ENCODE measurements at regions not wholly inside any gene's neighbourhood (a gene's known extent, or its start where the extent isn't known, plus 50 kb on each side); places are given as distances from the start of the nearest gene placed in this dataset.
"Not testable (repeated sequence)": the region's sequence is repeated elsewhere in the genome, so short reads cannot be mapped to it uniquely, and the experiment has no call there.

- WGBS (ENCODE audit: insufficient coverage, low lambda C conversion rate), result no CpG with 5 or more reads among the region's 2 CpGs
- no peak overlapping the region for H3K27ac ChIP-seq (ENCODE audit: low read length)
- H3K36me3 ChIP-seq (ENCODE audit: control insufficient read depth, insufficient read depth, low read length), result no peaks in the 10 kb centered on the region
- no peaks in the 10 kb centered on the region for H3K27me3 ChIP-seq (ENCODE audit: control insufficient read depth, insufficient read depth, low read length)
- DNase-seq, result no peak
- H3K4me1 ChIP-seq (ENCODE audit: control insufficient read depth, insufficient read depth, low read length), result no peaks in the 10 kb centered on the region
- H3K4me3 ChIP-seq (ENCODE audit: low read length), result no peak overlapping the region
- no peaks in the 10 kb centered on the region for H3K9me3 ChIP-seq (ENCODE audit: control insufficient read depth, low read depth, low read length)
These were observed 596.8 kb upstream of the HS3ST5 start for GRCh38 chr6:114939630-114940029.

GRCh38 chr6:114936080-114936479 lies 593.3 kb upstream of the HS3ST5 start:
- H3K36me3 ChIP-seq (ENCODE audit: control insufficient read depth, insufficient read depth, low read length), result no peaks in the 10 kb centered on the region
- H3K4me1 ChIP-seq (ENCODE audit: control insufficient read depth, insufficient read depth, low read length), result no peaks in the 10 kb centered on the region
- H3K9me3 ChIP-seq (ENCODE audit: control insufficient read depth, low read depth, low read length), result peaks cover 3% of the 10 kb centered on the region
- no peaks in the 10 kb centered on the region for H3K27me3 ChIP-seq (ENCODE audit: control insufficient read depth, insufficient read depth, low read length)
- no CpG with 5 or more reads among the region's 1 CpG for WGBS (ENCODE audit: insufficient coverage, low lambda C conversion rate)
- DNase-seq, result no peak
- no peak overlapping the region for H3K4me3 ChIP-seq (ENCODE audit: low read length)
- H3K27ac ChIP-seq (ENCODE audit: low read length), result no peak overlapping the region

DNA sequence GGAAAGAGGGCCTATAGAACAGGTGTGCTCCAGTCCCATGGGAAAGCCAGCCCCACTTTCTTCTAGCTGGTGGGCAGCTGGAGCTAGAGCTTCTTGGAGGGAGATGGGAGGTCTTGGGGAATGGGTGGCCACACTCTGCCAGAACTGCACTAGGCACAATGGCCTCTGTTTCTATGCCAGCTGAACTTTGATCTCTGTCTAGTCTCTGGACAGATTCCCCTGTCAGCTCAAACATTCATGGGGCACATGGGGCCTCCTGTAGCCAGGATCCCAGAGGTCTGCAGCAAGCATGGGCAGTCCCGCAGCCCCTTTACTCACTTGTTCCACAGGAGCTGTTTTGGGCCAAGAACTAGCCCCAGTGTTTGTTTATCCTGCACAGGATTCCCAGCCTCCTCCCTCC lies 591.3 kb upstream of the HS3ST5 start:
- no CpG with 5 or more reads among the region's 1 CpG for WGBS (ENCODE audit: insufficient coverage, low lambda C conversion rate)
- Histone ChIP-seq H3K4me1 (ENCODE audit: control insufficient read depth, insufficient read depth, low read length) (no peaks in the 10 kb centered on the region), H3K4me3 (ENCODE audit: low read length) (no peak overlapping the region), H3K27me3 (ENCODE audit: control insufficient read depth, insufficient read depth, low read length) (no peaks in the 10 kb centered on the region), H3K9me3 (ENCODE audit: control insufficient read depth, low read depth, low read length) (peaks cover 3% of the 10 kb centered on the region), H3K36me3 (ENCODE audit: control insufficient read depth, insufficient read depth, low read length) (no peaks in the 10 kb centered on the region), H3K27ac (ENCODE audit: low read length) (no peak overlapping the region)
- no peak for DNase-seq

- DNase-seq; H3K27me3 ChIP-seq (ENCODE audit: control insufficient read depth, insufficient read depth, low read length); H3K27ac ChIP-seq (ENCODE audit: low read length); H3K4me3 ChIP-seq (ENCODE audit: low read length); H3K36me3 ChIP-seq (ENCODE audit: control insufficient read depth, insufficient read depth, low read length); H3K9me3 ChIP-seq (ENCODE audit: control insufficient read depth, low read depth, low read length); H3K4me1 ChIP-seq (ENCODE audit: control insufficient read depth, insufficient read depth, low read length): not testable (repeated sequence)
- no CpG with 5 or more reads among the region's 8 CpGs for WGBS (ENCODE audit: insufficient coverage, low lambda C conversion rate)
These were observed 585.9 kb upstream of the HS3ST5 start for GRCh38 chr6:114928731-114929130.

GRCh38 chr6:114906096-114906495 lies 563.3 kb upstream of the HS3ST5 start:
- Histone ChIP-seq H3K27ac (ENCODE audit: low read length) (no peak overlapping the region), H3K9me3 (ENCODE audit: control insufficient read depth, low read depth, low read length) (no peaks in the 10 kb centered on the region), H3K27me3 (ENCODE audit: control insufficient read depth, insufficient read depth, low read length) (no peaks in the 10 kb centered on the region), H3K4me3 (ENCODE audit: low read length) (no peak overlapping the region), H3K36me3 (ENCODE audit: control insufficient read depth, insufficient read depth, low read length) (no peaks in the 10 kb centered on the region), H3K4me1 (ENCODE audit: control insufficient read depth, insufficient read depth, low read length) (no peaks in the 10 kb centered on the region)
- no peak for DNase-seq
- 100% methylated on average over 1 of the region's 2 CpGs for WGBS (ENCODE audit: insufficient coverage, low lambda C conversion rate)

DNA sequence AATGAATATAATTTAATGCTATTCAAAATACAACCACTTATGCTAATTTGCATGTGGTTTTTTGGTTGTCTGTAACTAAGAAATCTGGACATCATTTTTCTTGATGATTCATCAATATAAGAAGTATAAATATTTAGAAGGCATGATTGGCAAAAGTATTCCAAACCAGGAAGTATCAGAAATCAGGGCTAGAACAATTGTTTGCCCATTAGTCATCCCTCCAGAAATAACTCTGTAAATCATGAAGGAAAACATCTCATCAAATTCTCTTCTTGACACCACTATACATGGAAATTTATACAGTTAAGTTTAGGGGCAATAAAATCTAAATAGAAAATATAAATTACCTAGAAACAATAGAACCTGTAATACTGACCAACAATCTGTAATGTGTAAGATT lies 554.7 kb upstream of the HS3ST5 start:
- Histone ChIP-seq H3K4me1 (ENCODE audit: control insufficient read depth, insufficient read depth, low read length) (no peaks in the 10 kb centered on the region), H3K27ac (ENCODE audit: low read length) (no peak overlapping the region), H3K27me3 (ENCODE audit: control insufficient read depth, insufficient read depth, low read length) (no peaks in the 10 kb centered on the region), H3K4me3 (ENCODE audit: low read length) (no peak overlapping the region), H3K36me3 (ENCODE audit: control insufficient read depth, insufficient read depth, low read length) (no peaks in the 10 kb centered on the region), H3K9me3 (ENCODE audit: control insufficient read depth, low read depth, low read length) (no peaks in the 10 kb centered on the region)
- no peak for DNase-seq

DNA sequence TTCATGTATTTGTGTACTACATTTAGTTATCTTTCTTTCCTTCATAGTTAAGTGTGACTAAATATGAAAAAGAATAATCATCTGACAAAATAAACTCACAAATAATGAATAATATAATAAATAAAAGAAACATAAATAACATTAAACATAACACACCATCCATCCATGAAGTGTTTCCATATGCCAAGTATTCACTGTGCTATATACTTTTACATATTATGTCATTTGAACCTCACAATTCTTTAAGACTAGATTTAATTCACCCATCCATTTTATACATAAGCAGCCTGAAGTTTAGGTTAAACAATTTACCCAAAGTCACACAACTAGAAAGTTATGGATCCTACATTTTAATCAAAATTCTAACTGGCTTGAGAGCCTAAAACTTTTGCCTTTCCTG lies 549.4 kb upstream of the HS3ST5 start:
- Histone ChIP-seq H3K36me3 (ENCODE audit: control insufficient read depth, insufficient read depth, low read length) (no peaks in the 10 kb centered on the region), H3K9me3 (ENCODE audit: control insufficient read depth, low read depth, low read length) (no peaks in the 10 kb centered on the region), H3K4me3 (ENCODE audit: low read length) (no peak overlapping the region), H3K27ac (ENCODE audit: low read length) (no peak overlapping the region), H3K4me1 (ENCODE audit: control insufficient read depth, insufficient read depth, low read length) (no peaks in the 10 kb centered on the region), H3K27me3 (ENCODE audit: control insufficient read depth, insufficient read depth, low read length) (no peaks in the 10 kb centered on the region)
- no peak for DNase-seq

- DNase-seq, result no peak
- H3K36me3 ChIP-seq (ENCODE audit: control insufficient read depth, insufficient read depth, low read length), result no peaks in the 10 kb centered on the region
- no peak overlapping the region for H3K27ac ChIP-seq (ENCODE audit: low read length)
- H3K9me3 ChIP-seq (ENCODE audit: control insufficient read depth, low read depth, low read length), result no peaks in the 10 kb centered on the region
- H3K4me1 ChIP-seq (ENCODE audit: control insufficient read depth, insufficient read depth, low read length), result no peaks in the 10 kb centered on the region
- no peaks in the 10 kb centered on the region for H3K27me3 ChIP-seq (ENCODE audit: control insufficient read depth, insufficient read depth, low read length)
- H3K4me3 ChIP-seq (ENCODE audit: low read length), result no peak overlapping the region
These were observed 545.4 kb upstream of the HS3ST5 start for GRCh38 chr6:114888241-114888640.

DNA sequence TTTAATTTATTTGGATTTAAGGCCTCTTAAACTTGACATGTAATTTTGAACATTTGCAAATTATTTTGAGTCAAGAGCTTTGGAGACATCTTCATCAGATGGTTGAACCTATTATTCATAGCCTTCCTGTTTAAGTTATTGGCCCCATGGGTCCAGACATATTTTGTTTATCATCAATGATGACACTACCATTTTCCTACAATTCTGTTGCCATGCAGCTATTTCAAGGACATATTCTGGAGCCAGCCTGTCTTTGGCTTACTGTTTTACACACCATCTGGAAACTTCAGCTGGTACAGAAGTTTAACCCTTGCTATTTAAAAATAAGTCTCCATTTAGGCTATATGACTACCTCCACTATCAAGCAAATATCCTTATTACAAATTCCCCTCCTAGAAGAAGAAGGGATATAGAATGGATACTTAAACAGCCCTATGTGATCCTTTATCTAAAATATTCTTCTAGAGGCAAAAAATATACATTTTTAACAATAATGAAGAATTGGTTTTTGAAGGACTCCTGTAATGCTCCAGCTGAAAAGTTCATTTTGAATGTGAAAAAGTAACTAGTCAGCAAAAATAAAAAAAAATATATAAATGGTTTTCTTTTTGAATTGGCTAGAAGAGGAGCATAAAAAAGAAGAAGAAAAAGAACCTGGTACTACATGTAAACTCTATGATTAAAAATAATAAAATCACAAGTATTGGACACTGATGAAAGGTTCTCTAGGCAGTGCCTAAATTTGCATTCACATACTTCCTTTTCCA lies 544.0 kb upstream of the HS3ST5 start:
- no peaks in the 10 kb centered on the region for H3K9me3 ChIP-seq (ENCODE audit: control insufficient read depth, low read depth, low read length)
- no peaks in the 10 kb centered on the region for H3K27me3 ChIP-seq (ENCODE audit: control insufficient read depth, insufficient read depth, low read length)
- no peak for DNase-seq
- no peaks in the 10 kb centered on the region for H3K36me3 ChIP-seq (ENCODE audit: control insufficient read depth, insufficient read depth, low read length)
- no peak overlapping the region for H3K4me3 ChIP-seq (ENCODE audit: low read length)
- H3K27ac ChIP-seq (ENCODE audit: low read length), result no peak overlapping the region
- H3K4me1 ChIP-seq (ENCODE audit: control insufficient read depth, insufficient read depth, low read length), result no peaks in the 10 kb centered on the region

GRCh38 chr6:114879693-114880092 lies 536.9 kb upstream of the HS3ST5 start:
- no peak overlapping the region for H3K4me3 ChIP-seq (ENCODE audit: low read length)
- H3K9me3 ChIP-seq (ENCODE audit: control insufficient read depth, low read depth, low read length), result no peaks in the 10 kb centered on the region
- no peaks in the 10 kb centered on the region for H3K27me3 ChIP-seq (ENCODE audit: control insufficient read depth, insufficient read depth, low read length)
- no peak overlapping the region for H3K27ac ChIP-seq (ENCODE audit: low read length)
- H3K4me1 ChIP-seq (ENCODE audit: control insufficient read depth, insufficient read depth, low read length), result no peaks in the 10 kb centered on the region
- H3K36me3 ChIP-seq (ENCODE audit: control insufficient read depth, insufficient read depth, low read length), result no peaks in the 10 kb centered on the region
- DNase-seq, result no peak

DNA sequence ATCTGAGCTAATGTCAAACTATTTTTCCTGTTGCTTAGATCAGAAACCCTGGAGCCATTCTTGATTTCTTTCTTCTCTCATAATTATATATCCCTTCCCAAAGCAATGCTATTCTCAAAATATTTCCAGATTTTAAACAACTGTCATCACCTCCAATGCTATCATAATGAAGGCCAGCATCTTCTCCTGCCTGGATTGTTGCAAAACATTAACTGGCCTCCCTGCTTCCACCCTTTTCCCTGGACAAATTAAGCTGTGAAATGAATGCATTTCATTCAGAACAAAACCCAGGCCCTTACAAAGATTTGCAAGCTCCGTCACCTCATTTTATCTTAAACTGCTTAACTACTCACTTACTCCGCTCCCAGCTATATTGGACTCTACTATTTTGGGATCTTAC lies 535.3 kb upstream of the HS3ST5 start:
- WGBS (ENCODE audit: insufficient coverage, low lambda C conversion rate), result no CpG with 5 or more reads among the region's 2 CpGs
- no peak for DNase-seq
- Histone ChIP-seq H3K9me3 (ENCODE audit: control insufficient read depth, low read depth, low read length) (no peaks in the 10 kb centered on the region), H3K27me3 (ENCODE audit: control insufficient read depth, insufficient read depth, low read length) (no peaks in the 10 kb centered on the region), H3K27ac (ENCODE audit: low read length) (no peak overlapping the region), H3K36me3 (ENCODE audit: control insufficient read depth, insufficient read depth, low read length) (no peaks in the 10 kb centered on the region), H3K4me3 (ENCODE audit: low read length) (no peak overlapping the region), H3K4me1 (ENCODE audit: control insufficient read depth, insufficient read depth, low read length) (no peaks in the 10 kb centered on the region)
